Ishikawa (cell line): ENCODE measurements at regions not wholly inside any gene's neighbourhood (a gene's known extent, or its start where the extent isn't known, plus 50 kb on each side); places are given as distances from the start of the nearest gene placed in this dataset.

ENCODE experiments used
- CEBPB ChIP-seq: IDR thresholded peaks from 2 replicates; pipeline ENCODE4 v1.6.1; 2012
- CREB1 ChIP-seq: IDR thresholded peaks from 2 replicates; pipeline ENCODE4 v1.6.1; 2012; ENCODE audit warnings: low read depth
- EGR1 ChIP-seq: IDR thresholded peaks from 2 replicates; pipeline ENCODE4 v1.6.1; 2012
- EP300 ChIP-seq: IDR thresholded peaks from 2 replicates; pipeline ENCODE4 v1.6.1; 2012; ENCODE audit warnings: borderline replicate concordance
- FOXM1 ChIP-seq: IDR thresholded peaks from 2 replicates; pipeline ENCODE4 v1.6.1; 2012; ENCODE audit warnings: low read depth, borderline replicate concordance
- MAX ChIP-seq: IDR thresholded peaks from 2 replicates; pipeline ENCODE4 v1.6.1; 2012
- NFIC ChIP-seq: IDR thresholded peaks from 2 replicates; pipeline ENCODE4 v1.6.1; 2012
- RAD21 ChIP-seq: IDR thresholded peaks from 2 replicates; pipeline ENCODE4 v1.6.1; 2012; ENCODE audit warnings: low read depth
- REST ChIP-seq: IDR thresholded peaks from 2 replicates; pipeline ENCODE4 v1.6.1; 2012; ENCODE audit warnings: low read depth, mild to moderate bottlenecking
- TAF1 ChIP-seq: IDR thresholded peaks from 2 replicates; pipeline ENCODE4 v1.6.1; 2012; ENCODE audit warnings: low read depth, mild to moderate bottlenecking
- TCF12 ChIP-seq: IDR thresholded peaks from 2 replicates; pipeline ENCODE4 v1.6.1; 2012; ENCODE audit warnings: low read depth
- TEAD4 ChIP-seq: IDR thresholded peaks from 2 replicates; pipeline ENCODE4 v1.6.1; 2012
- USF1 ChIP-seq: IDR thresholded peaks from 2 replicates; pipeline ENCODE4 v1.6.1; 2012
- YY1 ChIP-seq: IDR thresholded peaks from 2 replicates; pipeline ENCODE4 v1.6.1; 2012; ENCODE audit warnings: low read depth
- ZBTB7A ChIP-seq: IDR thresholded peaks from 2 replicates; pipeline ENCODE4 v1.6.1; 2012; ENCODE audit warnings: low read depth

- TF ChIP-seq YY1 (no peak), TAF1 (no peak), CREB1 (no peak), RAD21 (no peak), REST (no peak), FOXM1 (no peak), USF1 (no peak), TEAD4 (no peak), NFIC (no peak), ZBTB7A (no peak)
Measured at GRCh38 chr6:80503660-80504059, 397.2 kb downstream of the BCKDHB start.

GRCh38 chr6:80502871-80503270 is 396.4 kb downstream of the BCKDHB start:
- TF ChIP-seq CEBPB: peak; percentile 48
- no peak for TF ChIP-seq EP300

- TF ChIP-seq YY1 (no peak), NFIC (no peak), EP300 (no peak), EGR1 (no peak), CEBPB (no peak), REST (no peak), TCF12 (no peak), TAF1 (no peak), MAX (no peak), USF1 (no peak), CREB1 (no peak), TEAD4 (no peak), ZBTB7A (no peak), FOXM1 (no peak), RAD21 (no peak)
Measured at GRCh38 chr6:80501636-80502035, 395.2 kb downstream of the BCKDHB start.

GRCh38 chr6:80489911-80490635 is 383.6 kb downstream of the BCKDHB start:
- TF ChIP-seq NFIC: no peak
- no peak for TF ChIP-seq FOXM1
- no peak for TF ChIP-seq EP300
- TF ChIP-seq MAX: no peak
- no peak for TF ChIP-seq TAF1
- TF ChIP-seq TCF12: no peak
- TF ChIP-seq YY1: no peak
- TF ChIP-seq CEBPB: no peak
- no peak for TF ChIP-seq RAD21
- no peak for TF ChIP-seq REST
- TF ChIP-seq CREB1: no peak
- no peak for TF ChIP-seq ZBTB7A
- TF ChIP-seq EGR1: no peak
- no peak for TF ChIP-seq TEAD4
- no peak for TF ChIP-seq USF1
